AG09309 (cell line): ENCODE measurements at regions not wholly inside any gene's neighbourhood (a gene's known extent, or its start where the extent isn't known, plus 50 kb on each side); places are given as distances from the start of the nearest gene placed in this dataset.

Experiments used
- DNase-seq: peaks from one replicate; pipeline ENCODE4 v3.0.0-alpha.2; 2010; ENCODE audit warnings: low read depth
- H3K4me3 ChIP-seq: 2 replicates; pipeline ENCODE4 v1.5.1; 2011; ENCODE audit warnings: mild to moderate bottlenecking, low read depth, low read length, moderate library complexity; ENCODE audit not compliant: control insufficient read depth
- CTCF ChIP-seq: IDR thresholded peaks from 2 replicates; pipeline ENCODE4 v1.5.1; 2011; ENCODE audit warnings: mild to moderate bottlenecking, low read depth, low read length, inconsistent platforms; ENCODE audit not compliant: insufficient read depth, control insufficient read depth; ENCODE audit errors: missing control alignments

DNA sequence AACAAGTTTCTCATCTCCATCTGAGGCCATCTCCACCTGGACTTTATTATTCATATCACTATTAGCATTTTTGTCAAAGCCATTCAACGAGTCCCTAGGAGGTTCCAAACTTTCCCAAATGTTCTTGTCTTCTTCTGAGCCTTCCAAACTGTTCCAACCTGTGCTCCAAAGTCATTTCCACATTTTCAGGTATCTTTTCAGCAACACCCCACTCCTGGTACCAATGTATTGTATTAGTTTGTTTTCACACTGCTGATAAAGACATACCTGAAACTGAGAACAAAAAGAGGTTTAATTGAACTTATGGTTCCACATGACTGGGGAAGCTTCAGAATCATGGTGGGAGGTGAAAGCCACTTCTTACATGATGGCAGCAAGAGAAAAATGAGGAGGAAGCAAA, 385.4 kb upstream of the GATB start:
- TF ChIP-seq CTCF: no peak
- no peak for DNase-seq
- H3K4me3 ChIP-seq: no peak overlapping the region

- DNase-seq: no peak
- H3K4me3 ChIP-seq: no peak overlapping the region
- no peak for TF ChIP-seq CTCF
These were observed 383.0 kb upstream of the GATB start for GRCh38 chr4:152143806-152144205.

DNA sequence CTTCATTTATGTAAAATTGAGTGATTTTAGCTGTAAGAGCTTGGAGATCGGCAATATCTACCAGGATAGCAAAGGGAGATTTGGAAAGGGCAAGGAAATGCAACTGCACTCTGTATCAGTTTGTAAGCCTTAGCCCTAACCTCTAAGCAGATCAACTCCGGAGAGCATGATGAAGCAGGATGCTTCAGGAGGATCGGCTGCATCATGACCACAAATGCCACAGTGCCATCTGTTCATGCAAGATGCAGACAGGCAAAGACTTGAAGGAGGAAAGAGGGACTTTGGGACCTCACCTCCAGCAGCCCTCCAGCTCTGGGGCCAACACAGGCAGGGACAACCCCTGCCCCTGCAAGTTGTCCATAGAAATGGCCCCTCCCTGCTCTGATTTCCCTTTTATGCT, 377.6 kb upstream of the GATB start:
- no peak overlapping the region for H3K4me3 ChIP-seq
- no peak for DNase-seq
- no peak for TF ChIP-seq CTCF

DNA sequence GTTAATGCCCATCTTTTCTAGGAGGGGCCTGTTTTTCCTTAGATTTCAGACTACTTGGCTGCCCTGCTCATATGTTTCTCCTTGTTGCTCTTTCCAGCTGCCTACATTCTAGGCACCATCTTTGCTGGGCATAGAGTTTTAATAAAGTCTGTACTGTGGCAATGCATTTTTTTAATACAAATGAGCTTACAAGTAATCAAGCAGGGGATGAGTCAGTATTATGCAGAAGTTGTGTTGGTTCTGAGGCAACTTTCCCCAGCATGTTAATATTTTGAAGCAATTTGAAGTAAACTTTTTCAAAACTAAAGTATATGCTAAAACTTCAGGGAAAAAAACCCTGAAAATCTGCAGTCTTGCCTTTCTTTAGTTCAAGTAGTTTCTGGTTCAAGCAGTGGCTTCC, 372.0 kb upstream of the GATB start:
- no peak for TF ChIP-seq CTCF
- DNase-seq: no peak
- H3K4me3 ChIP-seq: no peak overlapping the region

- no peak overlapping the region for H3K4me3 ChIP-seq
- no peak for DNase-seq
- TF ChIP-seq CTCF: no peak
These were observed 367.5 kb upstream of the GATB start for GRCh38 chr4:152128356-152128755.

- no peak for DNase-seq
These were observed 365.4 kb upstream of the GATB start for GRCh38 chr4:152126238-152126637.

More at GRCh38 chr4:152126238-152126637, 365.4 kb upstream of the GATB start:
- no peak for TF ChIP-seq CTCF
- no peak overlapping the region for H3K4me3 ChIP-seq
